Fibroblast of lung (primary cell): ENCODE measurements at regions not wholly inside any gene's neighbourhood (a gene's known extent, or its start where the extent isn't known, plus 50 kb on each side); places are given as distances from the start of the nearest gene placed in this dataset.

Source experiments
- CTCF ChIP-seq, 2 donors: IDR thresholded peaks in 1 of 2; conservative IDR thresholded peaks in 1 of 2; 1 replicate in 1 of 2; 2 replicates in 1 of 2; pipeline ENCODE4 v1.5.1; 2011 to 2012; ENCODE audit warnings: low read length in 2 of 2, control low read depth in 1 of 2, inconsistent platforms in 1 of 2, low read depth in 1 of 2, mild to moderate bottlenecking in 1 of 2
- EZH2 ChIP-seq: IDR thresholded peaks from 2 replicates; pipeline ENCODE4 v1.5.1; 2012; ENCODE audit warnings: low read length, control low read depth, mild to moderate bottlenecking; ENCODE audit errors: missing control alignments

- TF ChIP-seq CTCF (conservative IDR thresholded peaks at IDR 0.05 in 1 of 2, IDR thresholded peaks at IDR 0.05 in 1 of 2; ENCODE audit: low read depth in 1 of 2, low read length in 2 of 2) (no peak), EZH2 (no peak)
Observed at GRCh38 chr11:45385423-45385822, 99.3 kb upstream of the SYT13 start.
